H1 (cell line): ENCODE measurements at regions not wholly inside any gene's neighbourhood (a gene's known extent, or its start where the extent isn't known, plus 50 kb on each side); places are given as distances from the start of the nearest gene placed in this dataset.

Experiments used
- CTCF ChIA-PET: fragments of 300-600 bp; sonication (Branson Sonifier 250); formaldehyde crosslinking; loops from one replicate; lab custom pipeline; 2021; ENCODE audit not compliant: partially characterized antibody; lab: Charles Lee
- POLR2A ChIA-PET: fragments of 300-600 bp; sonication (Branson Sonifier 250); formaldehyde crosslinking; loops from one replicate; lab custom pipeline; 2021; ENCODE audit warnings: inconsistent platforms; ENCODE audit not compliant: partially characterized antibody; lab: Charles Lee
- DNase-seq, 2 experiments: peaks; one replicate each; pipeline versions ENCODE4 v3.0.0 to v3.0.0-alpha.2; 2010 to 2022; ENCODE audit warnings: low spot score in 2 of 2, low read depth in 1 of 2, mixed read lengths in 1 of 2
- FAIRE-seq: peaks from 2 replicates; lab custom pipeline; 2011; peaks lifted over from hg19 to GRCh38; lab: Jason Lieb, UNC
- H2AFZ ChIP-seq: 2 replicates; pipeline ENCODE4 v1.8.1; 2012; ENCODE audit warnings: low read length, inconsistent platforms
- H2AK5ac ChIP-seq: 2 replicates; pipeline ENCODE4 v1.6.1; 2013; ENCODE audit warnings: low read depth, low read length
- H2BK120ac ChIP-seq: replicated peaks from 2 replicates; pipeline ENCODE3; 2013; ENCODE audit warnings: low read depth, low read length, inconsistent platforms
- H2BK12ac ChIP-seq: 2 replicates; pipeline ENCODE4 v1.6.1; 2013; ENCODE audit warnings: low read depth, low read length
- H2BK15ac ChIP-seq: 2 replicates; pipeline ENCODE4 v1.6.1; 2013; ENCODE audit warnings: low read length
- H2BK20ac ChIP-seq: 2 replicates; pipeline ENCODE4 v1.6.1; 2013; ENCODE audit warnings: low read length
- H2BK5ac ChIP-seq: 2 replicates; pipeline ENCODE4 v1.6.1; 2013; ENCODE audit warnings: low read depth, low read length
- H3K14ac ChIP-seq: 2 replicates; pipeline ENCODE4 v1.6.1; 2013; ENCODE audit warnings: inconsistent platforms; ENCODE audit not compliant: insufficient read length
- H3K18ac ChIP-seq: 2 replicates; pipeline ENCODE4 v1.6.1; 2013; ENCODE audit warnings: low read length; ENCODE audit errors: extremely low read depth
- H3K23ac ChIP-seq: 2 replicates; pipeline ENCODE4 v1.6.1; 2013; ENCODE audit warnings: inconsistent platforms; ENCODE audit not compliant: insufficient read length
- H3K23me2 ChIP-seq: 2 replicates; pipeline ENCODE4 v1.6.1; 2013; ENCODE audit warnings: low read depth, low read length
- H3K27ac ChIP-seq: 2 replicates; pipeline ENCODE4 v1.6.1; 2011; ENCODE audit warnings: low read depth, low read length, inconsistent platforms
- H3K27me3 ChIP-seq, 4 experiments: replicated peaks in 1 of 4; 1 replicate in 1 of 4; 2 replicates in 3 of 4; pipeline versions ENCODE4 v1.6.1 to v1.8.1; 2011 to 2013; ENCODE audit warnings: low read length in 3 of 4, mild to moderate bottlenecking in 3 of 4, inconsistent platforms in 2 of 4, mixed read lengths in 2 of 4, moderate library complexity in 1 of 4; ENCODE audit not compliant: control insufficient read depth in 3 of 4, insufficient read depth in 3 of 4; ENCODE audit errors: extremely low read depth in 1 of 4
- H3K36me3 ChIP-seq, 4 experiments: 2 replicates each; pipeline versions ENCODE4 v1.6.1 to v1.8.1; 2011 to 2013; ENCODE audit warnings: mild to moderate bottlenecking in 4 of 4, low read length in 3 of 4, moderate library complexity in 2 of 4, control low read depth in 1 of 4, inconsistent platforms in 1 of 4; ENCODE audit not compliant: insufficient read depth in 4 of 4, control insufficient read depth in 2 of 4
- H3K4ac ChIP-seq: replicated peaks from 2 replicates; pipeline ENCODE3; 2013; ENCODE audit warnings: low read length, low read depth, mixed read lengths, inconsistent platforms; ENCODE audit not compliant: insufficient read length
- H3K4me1 ChIP-seq, 4 experiments: replicated peaks in 1 of 4; 1 replicate in 1 of 4; 2 replicates in 3 of 4; pipeline versions ENCODE4 v1.6.1 to v1.8.1; 2011 to 2013; ENCODE audit warnings: low read length in 3 of 4, inconsistent platforms in 2 of 4, mixed read lengths in 1 of 4; ENCODE audit not compliant: insufficient read depth in 4 of 4, control insufficient read depth in 3 of 4
- H3K4me2 ChIP-seq, 2 experiments: 2 replicates each; pipeline versions ENCODE4 v1.6.1 to v1.8.1; 2011 to 2013; ENCODE audit warnings: low read depth in 2 of 2, low read length in 2 of 2, control low read depth in 1 of 2, inconsistent platforms in 1 of 2, mild to moderate bottlenecking in 1 of 2; ENCODE audit not compliant: insufficient read depth in 1 of 2
- H3K4me3 ChIP-seq, 4 experiments: fragments of 200-600, 300-600 bp in 1 of 4; sonication (generic), shearing (Covaris generic), sonication (Bioruptor Twin) in 1 of 4; 2 replicates each; pipeline versions ENCODE4 v1.5.1 to v1.8.1; 2011 to 2016; ENCODE audit warnings: low read length in 4 of 4, low read depth in 3 of 4, control low read depth in 2 of 4, inconsistent platforms in 2 of 4, mild to moderate bottlenecking in 2 of 4, mixed read lengths in 1 of 4, moderate library complexity in 1 of 4; ENCODE audit not compliant: insufficient read depth in 2 of 4; ENCODE audit errors: extremely low read depth in 1 of 4
- H3K56ac ChIP-seq: replicated peaks from 2 replicates; pipeline ENCODE3; 2013; ENCODE audit warnings: low read depth, mild to moderate bottlenecking, mixed read lengths, low read length, inconsistent platforms; ENCODE audit not compliant: insufficient read length
- H3K79me1 ChIP-seq: 2 replicates; pipeline ENCODE4 v1.6.1; 2013; ENCODE audit warnings: low read depth, low read length, control low read depth
- H3K79me2 ChIP-seq, 2 experiments: 2 replicates each; pipeline versions ENCODE4 v1.6.1 to v1.8.1; 2012 to 2013; ENCODE audit warnings: low read length in 2 of 2, mild to moderate bottlenecking in 2 of 2, inconsistent platforms in 1 of 2; ENCODE audit not compliant: insufficient read depth in 2 of 2, control insufficient read depth in 1 of 2
- H3K9ac ChIP-seq, 4 experiments: replicated peaks in 1 of 4; 1 replicate in 1 of 4; 2 replicates in 3 of 4; pipeline versions ENCODE4 v1.6.1 to v1.8.1; 2011 to 2013; ENCODE audit warnings: low read depth in 3 of 4, low read length in 3 of 4, control low read depth in 2 of 4, mild to moderate bottlenecking in 2 of 4, moderate library complexity in 2 of 4, inconsistent platforms in 1 of 4; ENCODE audit errors: extremely low read depth in 1 of 4
- H3K9me3 ChIP-seq, 2 experiments: 2 replicates each; pipeline versions ENCODE4 v1.6.1 to v1.8.1; 2012 to 2013; ENCODE audit warnings: mild to moderate bottlenecking in 2 of 2, moderate library complexity in 2 of 2, control low read depth in 1 of 2, inconsistent platforms in 1 of 2, low read depth in 1 of 2, low read length in 1 of 2, mixed read lengths in 1 of 2; ENCODE audit not compliant: insufficient read depth in 2 of 2
- H4K20me1 ChIP-seq, 2 experiments: replicated peaks in 1 of 2; 2 replicates each; pipeline versions ENCODE3 to v1.8.1; 2011 to 2013; ENCODE audit warnings: inconsistent platforms in 2 of 2, low read length in 2 of 2, mild to moderate bottlenecking in 1 of 2; ENCODE audit not compliant: insufficient read depth in 2 of 2, control insufficient read depth in 1 of 2
- H4K5ac ChIP-seq: 2 replicates; pipeline ENCODE4 v1.6.1; 2013; ENCODE audit warnings: low read length, low read depth, mixed read lengths, inconsistent platforms; ENCODE audit not compliant: insufficient read length
- H4K8ac ChIP-seq: 2 replicates; pipeline ENCODE4 v1.8.0; 2013; ENCODE audit warnings: mild to moderate bottlenecking, moderate library complexity, low read length, inconsistent platforms; ENCODE audit not compliant: insufficient read depth; ENCODE audit errors: extremely low read depth
- H4K91ac ChIP-seq: replicated peaks from 2 replicates; pipeline ENCODE3; 2013; ENCODE audit warnings: low read length, mixed read lengths, inconsistent platforms; ENCODE audit not compliant: insufficient read length
- CBX5 ChIP-seq: fragments of 300-800, 300-1000 bp; sonication (generic); IDR thresholded peaks from 2 replicates; pipeline ENCODE4 v1.7.1; 2016; ENCODE audit warnings: antibody characterized with exemption, low read length, low read depth
- CHD1 ChIP-seq: IDR thresholded peaks from 2 replicates; pipeline ENCODE4 v1.6.1; 2012; ENCODE audit warnings: low read depth, low read length, improper control_type of control experiment
- EZH2 ChIP-seq: fragments of 200-600 bp; sonication (generic); IDR thresholded peaks from 2 replicates; pipeline ENCODE4 v1.7.1; 2012; ENCODE audit warnings: low read depth, mild to moderate bottlenecking, moderate library complexity, low read length, inconsistent platforms; ENCODE audit not compliant: severe bottlenecking
- KDM1A ChIP-seq: fragments of 200-600, 300-600 bp; sonication (generic); IDR thresholded peaks from 2 replicates; pipeline ENCODE4 v1.7.1; 2016; ENCODE audit warnings: mild to moderate bottlenecking, low read length, borderline replicate concordance
- KDM4A ChIP-seq: IDR thresholded peaks from one replicate; pipeline ENCODE4 v1.7.1; 2012; ENCODE audit warnings: low read depth, mild to moderate bottlenecking, moderate library complexity, low read length, inconsistent platforms; ENCODE audit not compliant: severe bottlenecking
- NRF1 ChIP-seq: IDR thresholded peaks from 2 replicates; pipeline ENCODE4 v1.6.1; 2011; ENCODE audit warnings: mild to moderate bottlenecking, low read depth, low read length, improper control_type of control experiment
- POLR2A ChIP-seq, 2 experiments: IDR thresholded peaks; 1 replicate in 1 of 2; 2 replicates in 1 of 2; pipeline ENCODE4 v1.6.1; 2011; ENCODE audit warnings: low read depth in 2 of 2, low read length in 2 of 2, mild to moderate bottlenecking in 2 of 2; ENCODE audit errors: control extremely low read depth in 1 of 2
- POLR2AphosphoS5 ChIP-seq: IDR thresholded peaks from 2 replicates; pipeline ENCODE4 v1.6.1; 2011; ENCODE audit warnings: low read depth, low read length
- RAD21 ChIP-seq, 2 experiments: IDR thresholded peaks in 1 of 2; conservative IDR thresholded peaks in 1 of 2; 2 replicates each; pipeline ENCODE4 v1.6.1; 2011; ENCODE audit warnings: low read depth in 2 of 2, low read length in 2 of 2, improper control_type of control experiment in 1 of 2, inconsistent platforms in 1 of 2, mild to moderate bottlenecking in 1 of 2, moderate library complexity in 1 of 2
- RFX5 ChIP-seq: IDR thresholded peaks from 2 replicates; pipeline ENCODE4 v1.6.1; 2011; ENCODE audit warnings: low read depth, low read length, improper control_type of control experiment, borderline replicate concordance
- RNF2 ChIP-seq: fragments of 200-900, 300-1000 bp; sonication (generic); IDR thresholded peaks from 2 replicates; pipeline ENCODE4 v1.7.1; 2016; ENCODE audit warnings: borderline replicate concordance, low read depth, mild to moderate bottlenecking, antibody characterized with exemption, low read length; ENCODE audit not compliant: poor library complexity, severe bottlenecking; ENCODE audit errors: missing control alignments
- SIRT6 ChIP-seq: IDR thresholded peaks from one replicate; pipeline ENCODE4 v1.7.1; 2012; ENCODE audit warnings: low read length, inconsistent platforms
- SP1 ChIP-seq: IDR thresholded peaks from 2 replicates; pipeline ENCODE4 v1.6.1; 2011; ENCODE audit warnings: low read depth, low read length
- YY1 ChIP-seq: IDR thresholded peaks from 2 replicates; pipeline ENCODE4 v1.6.1; 2011; ENCODE audit warnings: low read depth, mild to moderate bottlenecking, low read length
- WGBS, 2 experiments: shearing (Covaris generic) in 1 of 2; methylation state at CpG; one replicate each; pipeline versions ENCODE4 v1.1.6 to v1.1.7; 2013 to 2015; ENCODE audit warnings: low lambda C conversion rate in 2 of 2, mixed read lengths in 2 of 2, inconsistent platforms in 1 of 2, low coverage in 1 of 2, missing lambda C conversion rate in 1 of 2; ENCODE audit not compliant: insufficient replicate concordance in 2 of 2, insufficient coverage in 1 of 2, insufficient read length in 1 of 2; ENCODE audit errors: extremely low coverage in 1 of 2, missing lambda C conversion rate in 1 of 2; 5-methylcytosine and 5-hydroxymethylcytosine counted together

GRCh38 chr4:96407738-96408463 lies 568.0 kb downstream of the PDHA2 start:
- H4K5ac ChIP-seq, result no peak overlapping the region
- H3K4me1 ChIP-seq, result no peaks in the 10 kb centered on the region
- H3K56ac ChIP-seq, result no peak overlapping the region
- H3K9me3 ChIP-seq, result no peaks in the 10 kb centered on the region; a peak in 1 of 4 replicates
- DNase-seq (no peak), FAIRE-seq (no peak)
- no peak overlapping the region for H3K4ac ChIP-seq
- H3K27ac ChIP-seq, result no peak overlapping the region
- no peak overlapping the region for H2BK15ac ChIP-seq
- H4K8ac ChIP-seq, result no peak overlapping the region
- no peaks in the 10 kb centered on the region for H3K36me3 ChIP-seq
- no peak overlapping the region for H4K91ac ChIP-seq
- H3K4me2 ChIP-seq, result no peak overlapping the region
- no peak overlapping the region for H2BK120ac ChIP-seq
- H4K20me1 ChIP-seq, result no peaks in the 10 kb centered on the region
- no peak overlapping the region for H3K14ac ChIP-seq
- H3K79me1 ChIP-seq, result no peaks in the 10 kb centered on the region
- 88% methylated on average over 5 of the region's 5 CpGs; no CpG with 5 or more reads in 1 of the 2 experiments for WGBS, 2 experiments
- no peaks in the 10 kb centered on the region for H3K23me2 ChIP-seq
- CTCF ChIA-PET, result interaction anchor here (1.1 to 1.3 kb wide), 2 partner anchors 14 to 268 kb away, joined by 3 read pairs; no protein-coding TSS in a partner anchor
- POLR2A ChIA-PET, result no interaction called here
- no peak overlapping the region for H2BK5ac ChIP-seq
- H2BK12ac ChIP-seq, result no peak overlapping the region
- peak overlapping the region; percentile 75 for H2AFZ ChIP-seq
- no peak overlapping the region for H2AK5ac ChIP-seq
- H2BK20ac ChIP-seq, result no peak overlapping the region
- H3K27me3 ChIP-seq, result no peaks in the 10 kb centered on the region
- H3K79me2 ChIP-seq, result no peaks in the 10 kb centered on the region
- no peak overlapping the region for H3K9ac ChIP-seq
- H3K18ac ChIP-seq, result no peak overlapping the region
- no peak overlapping the region for H3K23ac ChIP-seq
- no peak overlapping the region for H3K4me3 ChIP-seq
- TF ChIP-seq NRF1, result no peak
- no peak for TF ChIP-seq CBX5
- TF ChIP-seq EZH2, result no peak
- no peak for TF ChIP-seq POLR2AphosphoS5
- no peak for TF ChIP-seq RNF2
- TF ChIP-seq KDM4A, result no peak
- no peak for TF ChIP-seq KDM1A
- TF ChIP-seq SP1, result no peak
- no peak for TF ChIP-seq RAD21 (IDR thresholded peaks at IDR 0.05 in 1 of 2, conservative IDR thresholded peaks at IDR 0.05 in 1 of 2; ENCODE audit: low read depth in 2 of 2, low read length in 2 of 2)
- no peak for TF ChIP-seq RFX5
- TF ChIP-seq SIRT6, result no peak
- no peak for TF ChIP-seq CHD1
- no peak for TF ChIP-seq YY1
- no peak for TF ChIP-seq POLR2A (IDR thresholded peaks at IDR 0.05; ENCODE audit: control extremely low read depth in 1 of 2, low read depth in 2 of 2, low read length in 2 of 2)
